H1 (cell line): ENCODE measurements at regions not wholly inside any gene's neighbourhood (a gene's known extent, or its start where the extent isn't known, plus 50 kb on each side); places are given as distances from the start of the nearest gene placed in this dataset.

Experiments used
- CHD7 ChIP-seq: fragments of 300-600 bp; sonication (generic); IDR thresholded peaks from 2 replicates; pipeline ENCODE4 v1.7.1; 2012; ENCODE audit warnings: low read length, moderate library complexity, mild to moderate bottlenecking, inconsistent platforms; ENCODE audit not compliant: insufficient replicate concordance
- EGR1 ChIP-seq: IDR thresholded peaks from 2 replicates; pipeline ENCODE4 v1.6.1; 2011; ENCODE audit warnings: low read depth, low read length, borderline replicate concordance
- KDM5A ChIP-seq: fragments of 200-600 bp; IDR thresholded peaks from 2 replicates; pipeline ENCODE4 v1.7.1; 2012; ENCODE audit warnings: mild to moderate bottlenecking, low read length, inconsistent platforms, mixed read lengths
- POLR2A ChIP-seq, 2 experiments: IDR thresholded peaks; 1 replicate in 1 of 2; 2 replicates in 1 of 2; pipeline ENCODE4 v1.6.1; 2011; ENCODE audit warnings: low read depth in 2 of 2, low read length in 2 of 2, mild to moderate bottlenecking in 2 of 2; ENCODE audit errors: control extremely low read depth in 1 of 2
- RBBP5 ChIP-seq: IDR thresholded peaks from 2 replicates; pipeline ENCODE4 v1.7.1; 2012; ENCODE audit warnings: low read depth, mild to moderate bottlenecking, inconsistent platforms, low read length, moderate library complexity, borderline replicate concordance

GRCh38 chr6:27667657-27668441, 194.9 kb upstream of the ZNF184 start (continued):
- TF ChIP-seq CHD7 (no peak), EGR1 (no peak), KDM5A (no peak), RBBP5 (peak; percentile 66; the same call in 1 of the 2 replicates), POLR2A (IDR thresholded peaks at IDR 0.05; ENCODE audit: control extremely low read depth in 1 of 2, low read depth in 2 of 2, low read length in 2 of 2) (no peak)
